ENCODE measurements at regions not wholly inside any gene's neighbourhood (a gene's known extent, or its start where the extent isn't known, plus 50 kb on each side); places are given as distances from the start of the nearest gene placed in this dataset.

DNA sequence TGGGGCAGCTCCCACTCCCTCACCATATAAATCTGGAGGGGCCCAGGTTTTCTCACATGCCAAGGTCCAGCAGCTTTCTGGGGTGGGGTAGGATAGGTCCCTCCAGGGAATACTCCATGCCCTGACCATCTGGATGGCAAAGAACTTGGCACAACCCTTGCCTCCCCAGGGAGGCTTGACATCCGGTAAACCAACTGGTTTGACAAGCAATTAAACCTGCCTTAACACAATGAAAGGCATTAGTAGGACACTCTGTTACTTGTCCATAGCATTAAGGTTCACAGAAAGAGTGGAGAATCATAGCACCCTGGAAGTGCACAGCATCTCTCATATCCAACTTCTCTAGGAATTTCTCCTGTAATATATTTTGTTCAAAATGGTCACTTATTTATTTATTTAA is 63.9 kb upstream of the MAF start:
- ATAC-seq, result no peak
- no peak for DNase-seq (ENCODE audit: low spot score)
- intact Hi-C loops (cut with DNase I), result no loop called here

- intact Hi-C loops (cut with DNase I), result no loop called here
- ATAC-seq (no peak), DNase-seq (ENCODE audit: low spot score) (no peak)
Observed at GRCh38 chr16:79662669-79663313, 62.3 kb upstream of the MAF start.

GRCh38 chr16:79662122-79662521 is 61.6 kb upstream of the MAF start:
- ATAC-seq (no peak), DNase-seq (ENCODE audit: low spot score) (no peak)
- intact Hi-C loops (cut with DNase I), result no loop called here

DNA sequence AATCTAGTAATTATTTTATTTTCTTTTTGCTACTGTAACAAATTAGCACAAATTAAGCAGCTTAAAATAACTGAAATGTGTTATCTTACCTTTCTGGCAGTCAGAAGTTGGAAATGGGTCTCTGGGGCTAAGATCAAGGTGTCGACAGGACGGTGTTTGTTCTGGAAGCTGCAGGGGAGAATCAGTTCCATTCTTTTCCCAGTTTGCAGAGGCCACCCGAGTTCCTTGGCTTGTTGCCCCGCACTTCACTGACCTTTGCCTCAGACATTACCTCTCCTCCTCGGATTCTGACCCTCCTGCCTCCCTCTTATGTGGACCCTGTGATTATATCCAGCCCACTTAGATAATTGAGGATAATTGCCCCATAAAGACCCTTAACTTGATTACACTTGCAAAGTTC is 61.0 kb upstream of the MAF start:
- intact Hi-C loops (cut with DNase I), result no loop called here

DNA sequence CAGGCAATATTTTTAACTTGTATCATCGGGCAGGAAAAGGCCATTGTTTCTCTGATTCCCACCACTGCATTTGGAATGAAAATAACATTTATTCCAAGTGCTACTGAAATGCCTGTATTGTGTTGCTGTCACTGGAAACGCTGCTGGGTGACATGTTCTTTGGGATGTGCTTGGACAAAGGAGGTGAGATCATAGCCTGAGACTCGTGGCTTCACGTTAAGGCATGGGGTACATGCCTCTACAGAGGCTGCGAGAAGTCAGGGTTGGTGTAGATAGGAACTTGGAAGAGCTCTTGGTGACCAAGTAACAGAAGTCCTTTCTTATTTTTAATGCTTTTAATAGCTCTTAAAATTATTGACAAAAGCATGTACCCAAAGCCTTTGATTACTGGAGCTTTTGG is 58.8 kb upstream of the MAF start:
- intact Hi-C loops (cut with DNase I), result no loop called here
- no peak for DNase-seq (ENCODE audit: low spot score)
- ATAC-seq, result no peak

More for the DNA sequence above, 61.0 kb upstream of the MAF start:
- no peak for ATAC-seq
- DNase-seq (ENCODE audit: low spot score), result no peak

GRCh38 chr16:79658301-79659033 is 57.9 kb upstream of the MAF start:
- intact Hi-C loops (cut with DNase I), result no loop called here
- no peak for ATAC-seq
- no peak for DNase-seq (ENCODE audit: low spot score)

DNA sequence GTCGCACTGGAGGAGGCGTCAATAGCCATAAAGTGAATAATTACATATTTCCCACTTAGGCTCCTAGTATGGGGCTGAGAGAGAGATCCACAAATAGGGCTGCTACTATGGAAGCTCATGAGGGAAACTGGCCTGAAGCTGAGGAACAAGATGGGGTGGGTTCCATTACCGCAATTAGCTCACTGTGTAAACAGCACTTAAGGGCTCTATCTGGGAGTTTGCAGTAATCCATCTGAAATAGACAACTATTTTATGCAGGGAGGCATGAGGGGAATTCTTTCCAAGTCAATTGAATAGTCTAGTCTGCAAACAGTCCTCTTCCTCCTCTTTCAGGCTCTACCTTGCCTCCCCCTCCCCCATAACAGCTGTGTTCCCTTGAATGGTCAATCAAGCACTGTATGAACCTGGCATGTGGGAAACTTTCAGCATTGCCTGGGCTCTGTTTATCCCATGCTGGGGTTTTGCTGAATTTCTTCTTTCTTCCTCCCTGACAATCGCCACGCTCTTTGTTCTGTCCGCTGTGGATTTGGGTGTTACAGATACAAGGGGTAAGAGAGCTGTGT is 56.1 kb upstream of the MAF start:
- DNase-seq (ENCODE audit: low spot score) (no peak), ATAC-seq (no peak)
- intact Hi-C loops (cut with DNase I), result no loop called here

- DNase-seq (ENCODE audit: low spot score) (peak; percentile 80), ATAC-seq (peak; percentile 51)
- intact Hi-C loops (cut with DNase I), result no loop called here
Observed at GRCh38 chr16:79653373-79653891, 52.9 kb upstream of the MAF start.

DNA sequence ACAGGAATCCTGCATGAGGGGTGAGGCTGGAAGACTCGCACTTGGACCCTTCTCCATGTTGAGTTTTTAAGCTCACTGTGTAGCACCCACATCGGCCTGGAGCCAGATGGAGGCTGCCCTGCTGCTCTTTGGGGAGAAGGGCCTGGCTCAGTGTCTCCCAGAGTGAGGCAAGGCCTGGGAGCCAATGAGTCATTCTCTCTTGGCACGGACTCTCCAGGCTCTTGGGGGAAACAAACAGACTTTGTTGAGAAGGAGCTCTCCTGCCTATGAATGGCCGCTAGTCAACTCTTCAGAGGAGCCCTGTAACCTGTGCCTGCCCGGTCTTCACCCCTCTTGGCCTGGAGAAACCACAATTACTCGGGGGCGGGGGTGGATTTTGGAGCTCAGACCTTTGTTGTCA is 50.8 kb upstream of the MAF start:
- peak; percentile 77 for DNase-seq (ENCODE audit: low spot score)
- intact Hi-C loops (cut with DNase I), result no loop called here
- peak; percentile 93 for ATAC-seq
